Neural crest cell (in vitro differentiated cells): ENCODE measurements at regions not wholly inside any gene's neighbourhood (a gene's known extent, or its start where the extent isn't known, plus 50 kb on each side); places are given as distances from the start of the nearest gene placed in this dataset.
"Not testable (repeated sequence)": the region's sequence is repeated elsewhere in the genome, so short reads cannot be mapped to it uniquely, and the experiment has no call there.

ENCODE experiments used
- DNase-seq: peaks from one replicate; pipeline ENCODE4 v3.0.0; 2021; ENCODE audit warnings: low read depth, mixed read lengths, low spot score
- H3K27ac Mint-ChIP-seq: one replicate; pipeline ENCODE4 v1.8.0; 2021; ENCODE audit warnings: mild to moderate bottlenecking, mixed read lengths; ENCODE audit not compliant: unreplicated experiment
- H3K27me3 Mint-ChIP-seq: 2 replicates; pipeline ENCODE4 v1.8.0; 2021; ENCODE audit warnings: low read depth, mild to moderate bottlenecking, mixed read lengths
- H3K36me3 Mint-ChIP-seq: 2 replicates; pipeline ENCODE4 v1.8.0; 2021; ENCODE audit warnings: low read depth, mild to moderate bottlenecking, mixed read lengths
- H3K4me1 Mint-ChIP-seq: 2 replicates; pipeline ENCODE4 v1.8.0; 2021; ENCODE audit warnings: mixed read lengths
- H3K4me3 Mint-ChIP-seq: one replicate; pipeline ENCODE4 v1.8.0; 2021; ENCODE audit warnings: mild to moderate bottlenecking, mixed read lengths
- H3K9me3 Mint-ChIP-seq: 2 replicates; pipeline ENCODE4 v1.8.0; 2021; ENCODE audit warnings: mixed read lengths
- TF ChIP-seq, protein P1 (sequence below): fragments of 200-600 bp; sonication (generic); conservative IDR thresholded peaks from 2 replicates; pipeline ENCODE4 v1.5.0; 2021; ENCODE audit warnings: antibody characterized with exemption, mild to moderate bottlenecking

DNA sequence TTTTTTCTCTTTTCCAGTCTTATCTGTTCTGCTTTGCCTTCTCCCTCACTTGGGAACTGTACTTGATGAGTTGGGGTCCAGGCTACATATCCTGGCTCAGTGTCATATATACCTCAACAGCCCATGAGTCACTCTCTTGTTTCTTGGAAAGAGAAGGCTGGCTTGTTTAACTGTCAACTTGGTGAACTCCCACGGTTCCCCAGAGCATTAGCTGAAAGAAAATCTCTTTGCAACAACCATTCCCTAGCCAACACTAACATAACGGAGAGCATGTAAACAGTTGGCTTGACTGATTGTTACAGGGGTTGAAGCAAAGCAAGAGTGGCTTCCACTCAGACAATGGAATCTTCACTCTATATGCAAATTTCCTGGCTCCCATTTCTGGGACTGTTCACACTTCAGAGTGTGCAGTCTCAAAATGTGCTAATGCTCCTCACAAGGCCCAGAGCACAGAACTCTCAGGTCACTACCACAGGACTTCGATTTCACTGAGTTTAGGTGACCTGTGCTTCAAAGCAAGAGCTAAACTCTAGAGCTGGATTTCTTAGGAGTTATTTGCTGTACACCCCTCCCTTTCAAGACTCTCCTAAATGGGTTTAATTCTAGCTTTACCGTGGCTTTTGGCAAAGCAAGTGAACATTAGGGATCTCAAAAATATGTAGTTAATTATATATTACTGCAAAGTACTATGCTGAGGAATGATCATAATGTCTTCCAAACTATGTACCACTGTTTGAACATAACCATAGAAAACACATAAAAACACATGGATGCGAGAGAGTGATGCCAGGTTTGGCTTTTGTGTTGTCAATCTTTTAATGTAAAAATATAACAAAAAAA is 609.8 kb downstream of the RFPL4B start:
- Mint-ChIP-seq H3K9me3 (peaks cover 9% of the 10 kb centered on the region), H3K4me3 (no peak overlapping the region), H3K27me3 (no peaks in the 10 kb centered on the region), H3K4me1 (peaks cover 17% of the 10 kb centered on the region), H3K36me3 (peaks cover 20% of the 10 kb centered on the region), H3K27ac (peak overlapping the region; percentile 83)
- TF ChIP-seq, protein P1, sequence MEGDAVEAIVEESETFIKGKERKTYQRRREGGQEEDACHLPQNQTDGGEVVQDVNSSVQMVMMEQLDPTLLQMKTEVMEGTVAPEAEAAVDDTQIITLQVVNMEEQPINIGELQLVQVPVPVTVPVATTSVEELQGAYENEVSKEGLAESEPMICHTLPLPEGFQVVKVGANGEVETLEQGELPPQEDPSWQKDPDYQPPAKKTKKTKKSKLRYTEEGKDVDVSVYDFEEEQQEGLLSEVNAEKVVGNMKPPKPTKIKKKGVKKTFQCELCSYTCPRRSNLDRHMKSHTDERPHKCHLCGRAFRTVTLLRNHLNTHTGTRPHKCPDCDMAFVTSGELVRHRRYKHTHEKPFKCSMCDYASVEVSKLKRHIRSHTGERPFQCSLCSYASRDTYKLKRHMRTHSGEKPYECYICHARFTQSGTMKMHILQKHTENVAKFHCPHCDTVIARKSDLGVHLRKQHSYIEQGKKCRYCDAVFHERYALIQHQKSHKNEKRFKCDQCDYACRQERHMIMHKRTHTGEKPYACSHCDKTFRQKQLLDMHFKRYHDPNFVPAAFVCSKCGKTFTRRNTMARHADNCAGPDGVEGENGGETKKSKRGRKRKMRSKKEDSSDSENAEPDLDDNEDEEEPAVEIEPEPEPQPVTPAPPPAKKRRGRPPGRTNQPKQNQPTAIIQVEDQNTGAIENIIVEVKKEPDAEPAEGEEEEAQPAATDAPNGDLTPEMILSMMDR: no peak
- no peak for DNase-seq

- H3K4me3 Mint-ChIP-seq: no peak overlapping the region
These were observed 610.4 kb downstream of the RFPL4B start for GRCh38 chr6:112957536-112957916.

DNA sequence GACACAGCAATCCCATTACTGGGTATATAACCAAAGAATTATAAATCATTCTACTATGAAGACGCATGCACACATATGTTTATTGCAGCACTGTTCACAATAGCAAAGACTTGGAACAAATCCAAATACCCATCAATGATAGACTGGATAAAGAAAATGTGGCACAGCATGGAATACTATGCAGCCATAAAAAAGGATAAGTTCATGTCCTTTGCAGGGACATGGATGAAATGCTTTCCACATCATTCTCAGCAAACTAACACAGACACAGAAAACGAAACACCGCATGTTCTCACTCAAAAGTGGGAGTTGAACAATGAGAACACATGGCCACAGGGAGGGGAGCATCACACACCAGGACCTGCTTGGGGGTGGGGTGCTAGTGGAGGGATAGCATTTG is 613.0 kb downstream of the RFPL4B start:
- not testable (repeated sequence) for H3K27ac Mint-ChIP-seq, DNase-seq, H3K4me3 Mint-ChIP-seq, H3K27me3 Mint-ChIP-seq, H3K9me3 Mint-ChIP-seq
- Mint-ChIP-seq H3K36me3 (peaks cover 11% of the 10 kb centered on the region), H3K4me1 (peaks cover 17% of the 10 kb centered on the region)

More at GRCh38 chr6:112957536-112957916, 610.4 kb downstream of the RFPL4B start:
- H3K9me3 Mint-ChIP-seq: peaks cover 9% of the 10 kb centered on the region
- H3K4me1 Mint-ChIP-seq: peaks cover 17% of the 10 kb centered on the region
- TF ChIP-seq, protein P1: no peak
- H3K27me3 Mint-ChIP-seq: no peaks in the 10 kb centered on the region
- no peak overlapping the region for H3K27ac Mint-ChIP-seq
- H3K36me3 Mint-ChIP-seq: peaks cover 19% of the 10 kb centered on the region
- no peak for DNase-seq

DNA sequence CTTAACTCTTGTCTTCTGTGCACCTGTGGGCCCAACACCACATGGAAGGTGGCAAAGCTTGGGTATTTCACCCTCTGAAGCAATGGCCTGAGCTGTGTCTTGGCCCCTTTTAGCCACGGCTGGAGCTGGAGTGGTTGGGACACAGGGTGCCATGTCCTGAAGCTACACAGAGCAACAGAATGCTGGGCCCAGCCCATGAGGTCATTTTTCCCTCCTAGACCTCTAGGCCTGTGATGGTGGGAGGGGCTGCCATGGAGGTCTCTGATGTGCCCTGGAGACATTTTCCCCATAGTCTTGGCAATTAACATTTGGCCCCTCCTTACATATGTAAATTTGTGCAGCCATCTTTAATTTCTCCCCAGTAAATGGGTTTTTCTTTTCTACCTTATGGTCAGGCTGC is 620.8 kb downstream of the RFPL4B start:
- Mint-ChIP-seq H3K4me3 (no peak overlapping the region), H3K27me3 (no peaks in the 10 kb centered on the region), H3K36me3 (peaks cover 22% of the 10 kb centered on the region), H3K9me3 (peaks cover 19% of the 10 kb centered on the region), H3K27ac (no peak overlapping the region), H3K4me1 (no peaks in the 10 kb centered on the region)
- TF ChIP-seq, protein P1: no peak
- DNase-seq: no peak

GRCh38 chr6:112971651-112972050 is 624.5 kb downstream of the RFPL4B start:
- Mint-ChIP-seq H3K9me3 (peaks cover 35% of the 10 kb centered on the region), H3K27me3 (no peaks in the 10 kb centered on the region), H3K27ac (no peak overlapping the region), H3K36me3 (peaks cover 36% of the 10 kb centered on the region), H3K4me1 (peaks cover 4% of the 10 kb centered on the region), H3K4me3 (no peak overlapping the region)
- no peak for DNase-seq
- TF ChIP-seq, protein P1: no peak

GRCh38 chr6:112974931-112975330 is 627.8 kb downstream of the RFPL4B start:
- H3K27me3 Mint-ChIP-seq, DNase-seq, H3K4me3 Mint-ChIP-seq: not testable (repeated sequence)
- peaks cover 16% of the 10 kb centered on the region for H3K4me1 Mint-ChIP-seq
- H3K36me3 Mint-ChIP-seq: peaks cover 30% of the 10 kb centered on the region
- peaks cover 32% of the 10 kb centered on the region for H3K9me3 Mint-ChIP-seq
- H3K27ac Mint-ChIP-seq: peak overlapping the region; percentile 79

DNA sequence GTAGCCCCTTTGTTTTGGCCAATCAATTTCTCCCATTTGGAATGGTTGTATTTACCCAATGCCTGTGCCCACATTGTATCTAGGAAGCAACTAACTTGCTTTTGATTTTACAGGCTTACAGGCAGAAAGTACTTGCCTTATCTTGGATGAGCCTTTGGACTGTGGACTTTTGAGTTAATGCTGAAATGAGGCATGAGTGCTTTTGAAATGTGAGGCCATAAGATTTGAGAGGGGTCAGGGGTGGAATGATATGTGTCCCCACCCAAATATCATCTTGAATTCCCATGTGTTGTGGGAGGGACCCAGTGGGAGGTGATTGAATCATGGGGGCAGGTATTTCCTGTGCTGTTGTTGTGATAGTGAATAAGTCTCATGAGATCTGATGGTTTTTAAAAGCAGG is 629.4 kb downstream of the RFPL4B start:
- Mint-ChIP-seq H3K4me1 (peaks cover 24% of the 10 kb centered on the region), H3K9me3 (peaks cover 32% of the 10 kb centered on the region), H3K36me3 (peaks cover 30% of the 10 kb centered on the region)
- not testable (repeated sequence) for H3K27ac Mint-ChIP-seq, H3K27me3 Mint-ChIP-seq, DNase-seq, H3K4me3 Mint-ChIP-seq
